Inflammatory macrophage (primary cell): ENCODE measurements at regions not wholly inside any gene's neighbourhood (a gene's known extent, or its start where the extent isn't known, plus 50 kb on each side); places are given as distances from the start of the nearest gene placed in this dataset.

ENCODE experiments used
- DNase-seq, 2 donors: peaks; one replicate each; pipeline ENCODE4 v3.0.0-alpha.2; 2020 to 2022

- DNase-seq: no peak
Measured at GRCh38 chr13:22062478-22063205, 391.8 kb downstream of the FGF9 start.

- DNase-seq: no peak
Measured at GRCh38 chr13:22063416-22064124, 392.7 kb downstream of the FGF9 start.

- DNase-seq: no peak
Measured at GRCh38 chr13:22064854-22065620, 394.2 kb downstream of the FGF9 start.

GRCh38 chr13:22073718-22074117 lies 402.8 kb downstream of the FGF9 start:
- DNase-seq: no peak

GRCh38 chr13:22074403-22074802 lies 403.5 kb downstream of the FGF9 start:
- no peak for DNase-seq

- DNase-seq: no peak
Measured at GRCh38 chr13:22076658-22077057, 405.8 kb downstream of the FGF9 start.

- no peak for DNase-seq
Measured at GRCh38 chr13:22077205-22077683, 406.4 kb downstream of the FGF9 start.

GRCh38 chr13:22077764-22078163 lies 406.9 kb downstream of the FGF9 start:
- no peak for DNase-seq

- DNase-seq: no peak
Measured at GRCh38 chr13:22079961-22080360, 409.1 kb downstream of the FGF9 start.

GRCh38 chr13:22080832-22081231 lies 410.0 kb downstream of the FGF9 start:
- DNase-seq: no peak

- DNase-seq: no peak
Measured at GRCh38 chr13:22081430-22081829, 410.6 kb downstream of the FGF9 start.

GRCh38 chr13:22082030-22082429 lies 411.2 kb downstream of the FGF9 start:
- DNase-seq: no peak

GRCh38 chr13:22082437-22083100 lies 411.7 kb downstream of the FGF9 start:
- DNase-seq: no peak

- DNase-seq: no peak
Measured at GRCh38 chr13:22085001-22085400, 414.1 kb downstream of the FGF9 start.

- no peak for DNase-seq
Measured at GRCh38 chr13:22086597-22087330, 415.9 kb downstream of the FGF9 start.

GRCh38 chr13:22090106-22090505 lies 419.2 kb downstream of the FGF9 start:
- DNase-seq: no peak

GRCh38 chr13:22091222-22091970 lies 420.5 kb downstream of the FGF9 start:
- no peak for DNase-seq

GRCh38 chr13:22091971-22092300 lies 421.1 kb downstream of the FGF9 start:
- no peak for DNase-seq

- no peak for DNase-seq
Measured at GRCh38 chr13:22092791-22093560, 422.1 kb downstream of the FGF9 start.

GRCh38 chr13:22095794-22096193 lies 424.9 kb downstream of the FGF9 start:
- no peak for DNase-seq

- no peak for DNase-seq
Measured at GRCh38 chr13:22099585-22099984, 428.7 kb downstream of the FGF9 start.
